K562 (cell line): ENCODE measurements at regions not wholly inside any gene's neighbourhood (a gene's known extent, or its start where the extent isn't known, plus 50 kb on each side); places are given as distances from the start of the nearest gene placed in this dataset.
A peak's percentile ranks its signal among the peaks of the same experiment; 100 is the strongest.

ENCODE experiments used
- ATAC-seq: fragments of 200-7000 bp; cut with Tn5 transposase; 3 replicates; pipeline ENCODE4 v1.9.1; 2020; ENCODE audit warnings: moderate library complexity
- BruUV-seq: library from RNA; stranded (reverse); fragments of 400-500 nt; replicated peaks from 2 replicates; lab custom pipeline; 2021; lab: Mats Ljungman, UMichigan
- CTCF ChIA-PET: fragments of 300-600 bp; formaldehyde crosslinking; extraction: SDS; loops from one replicate; lab custom pipeline; 2021; ENCODE audit warnings: low intra/inter-chr PET ratio; lab: Yijun Ruan, JAX
- POLR2A ChIA-PET: fragments of 300-600, 350-650 bp; sonication (Branson Sonifier 250); formaldehyde crosslinking; extraction: SDS; loops from one replicate; lab custom pipeline; 2021; ENCODE audit warnings: antibody characterized with exemption, inconsistent platforms; lab: Yijun Ruan, JAX
- DNase-seq, 4 experiments: peaks; one replicate each; pipeline versions ENCODE4 v3.0.0 to v3.0.0-alpha.2; 2011 to 2018; ENCODE audit warnings: low spot score in 3 of 4, mixed read lengths in 3 of 4; ENCODE audit errors: extremely low read depth in 1 of 4
- FAIRE-seq: peaks from 2 replicates; lab custom pipeline; 2011; peaks lifted over from hg19 to GRCh38; lab: Jason Lieb, UNC
- H2AFZ ChIP-seq: 2 replicates; pipeline ENCODE4 v1.6.0; 2011; ENCODE audit warnings: low read depth, low read length, control low read depth, inconsistent platforms
- H3K27ac ChIP-seq: fragments of 200-600 bp; 3 replicates; pipeline ENCODE4 v1.8.0; 2011; ENCODE audit warnings: low read depth, mild to moderate bottlenecking, control low read depth, inconsistent platforms, low read length, moderate library complexity, mixed read lengths; ENCODE audit errors: extremely low read depth
- H3K27me3 ChIP-seq, 2 experiments: fragments of 300-600 bp in 1 of 2; 2 replicates in 1 of 2; 3 replicates in 1 of 2; pipeline versions ENCODE4 v1.6.0 to v1.8.0; 2011; ENCODE audit warnings: inconsistent platforms in 2 of 2, low read length in 2 of 2, mild to moderate bottlenecking in 1 of 2, mixed read lengths in 1 of 2, moderate library complexity in 1 of 2; ENCODE audit not compliant: control insufficient read depth in 2 of 2, insufficient read depth in 2 of 2
- H3K36me3 ChIP-seq: fragments of 300-600 bp; 3 replicates; pipeline ENCODE4 v1.8.0; 2011; ENCODE audit warnings: mild to moderate bottlenecking, low read length, inconsistent platforms; ENCODE audit not compliant: control insufficient read depth, insufficient read depth
- H3K4me1 ChIP-seq, 2 experiments: fragments of 200-600 bp in 1 of 2; replicated peaks in 1 of 2; 2 replicates in 1 of 2; 3 replicates in 1 of 2; pipeline versions ENCODE4 v1.5.1 to v1.8.0; 2011; ENCODE audit warnings: inconsistent platforms in 2 of 2, low read length in 2 of 2, mild to moderate bottlenecking in 1 of 2, mixed read lengths in 1 of 2, moderate library complexity in 1 of 2; ENCODE audit not compliant: control insufficient read depth in 2 of 2, insufficient read depth in 2 of 2
- H3K4me2 ChIP-seq: 2 replicates; pipeline ENCODE4 v1.6.1; 2011; ENCODE audit warnings: low read length, control low read depth, inconsistent platforms, mixed read lengths; ENCODE audit not compliant: insufficient read depth
- H3K4me3 ChIP-seq: fragments of 200-600 bp; sonication (generic), shearing (Covaris generic); 2 replicates; pipeline ENCODE4 v1.5.1; 2016; ENCODE audit warnings: control low read depth, inconsistent platforms
- H3K79me2 ChIP-seq: fragments of 200-600 bp; 3 replicates; pipeline ENCODE4 v1.8.0; 2011; ENCODE audit warnings: low read length, inconsistent platforms; ENCODE audit not compliant: control insufficient read depth, insufficient read depth
- H3K9ac ChIP-seq, 2 experiments: 2 replicates each; pipeline versions ENCODE4 v1.6.0 to v1.6.1; 2011; ENCODE audit warnings: low read depth in 2 of 2, low read length in 2 of 2, control low read depth in 1 of 2, inconsistent platforms in 1 of 2, mild to moderate bottlenecking in 1 of 2, mixed read lengths in 1 of 2; ENCODE audit not compliant: insufficient read depth in 1 of 2
- H3K9me1 ChIP-seq: one replicate; pipeline ENCODE4 v1.6.0; 2011; ENCODE audit warnings: inconsistent platforms, mild to moderate bottlenecking, low read length, moderate library complexity; ENCODE audit not compliant: control insufficient read depth, insufficient read depth
- H3K9me3 ChIP-seq: replicated peaks from 2 replicates; pipeline ENCODE4 v1.5.1; 2011; ENCODE audit warnings: low read depth, low read length, inconsistent platforms; ENCODE audit not compliant: control insufficient read depth, insufficient read depth
- H4K20me1 ChIP-seq: replicated peaks from 2 replicates; pipeline ENCODE4 v1.6.1; 2011; ENCODE audit warnings: low read length, inconsistent platforms, mixed read lengths; ENCODE audit not compliant: control insufficient read depth, insufficient read depth
- BCOR ChIP-seq: fragments of 450-650 bp; IDR thresholded peaks from 2 replicates; pipeline ENCODE4 v1.6.1; 2016
- DACH1 ChIP-seq: fragments of 450-650 bp; IDR thresholded peaks from 2 replicates; pipeline ENCODE4 v1.6.1; 2018; ENCODE audit not compliant: partially characterized antibody
- FOSL1 ChIP-seq: fragments of 200-800 bp; sonication (Bioruptor generic); conservative IDR thresholded peaks from 2 replicates; pipeline ENCODE4 v1.6.1; 2016; ENCODE audit warnings: missing genetic modification characterization, missing compliant biosample characterization
- JUN ChIP-seq, 2 experiments: sonication (generic) in 1 of 2; formaldehyde crosslinking in 1 of 2; IDR thresholded peaks; 2 replicates each; pipeline versions ENCODE4 v1.6.1 to v1.8.0; 2012 to 2022; ENCODE audit warnings: borderline replicate concordance in 2 of 2, mild to moderate bottlenecking in 2 of 2, improper control_type of control experiment in 1 of 2, low read depth in 1 of 2, low read length in 1 of 2, missing genetic modification reagents in 1 of 2
- MAFF ChIP-seq: IDR thresholded peaks from 2 replicates; pipeline ENCODE4 v1.6.1; 2012; ENCODE audit warnings: low read length, improper control_type of control experiment
- PHF8 ChIP-seq: fragments of 200-600 bp; sonication (generic); IDR thresholded peaks from 2 replicates; pipeline ENCODE4 v1.6.1; 2012; ENCODE audit warnings: mixed run types, mild to moderate bottlenecking, inconsistent platforms, low read length, moderate library complexity, borderline replicate concordance
- SRSF3 ChIP-seq: fragments of 200-400 bp; formaldehyde crosslinking; IDR thresholded peaks from 2 replicates; pipeline ENCODE4 v1.6.1; 2016; ENCODE audit warnings: mild to moderate bottlenecking, low read length, moderate library complexity; ENCODE audit not compliant: insufficient read depth
- STAT6 ChIP-seq: sonication (generic); formaldehyde crosslinking; IDR thresholded peaks from 2 replicates; pipeline ENCODE4 v1.8.1; 2023; ENCODE audit warnings: mild to moderate bottlenecking, missing genetic modification reagents
- ZBTB11 ChIP-seq, 3 experiments: fragments of 200-800 bp in 1 of 3; fragments of 250-450 bp in 1 of 3; fragments of 450-650 bp in 1 of 3; sonication (Bioruptor Pico) in 1 of 3; sonication (Bioruptor generic) in 1 of 3; formaldehyde crosslinking in 1 of 3; IDR thresholded peaks; 2 replicates each; pipeline versions ENCODE4 v1.6.1 to v1.8.0; 2016 to 2022; ENCODE audit warnings: mild to moderate bottlenecking in 2 of 3, missing genetic modification characterization in 2 of 3, missing compliant biosample characterization in 1 of 3, moderate library complexity in 1 of 3
- ZEB2 ChIP-seq: fragments of 450-650 bp; IDR thresholded peaks from 2 replicates; pipeline ENCODE4 v1.6.1; 2016
- WGBS: fragments of 100-300 bp; shearing (Covaris generic); methylation state at CpG from one replicate; pipeline ENCODE4 v1.1.6; 2016; ENCODE audit warnings: low coverage, mixed read lengths; ENCODE audit not compliant: insufficient coverage; ENCODE audit errors: missing lambda C conversion rate; 5-methylcytosine and 5-hydroxymethylcytosine counted together
- in situ Hi-C: fragments of 300-500 bp; cut with MboI; formaldehyde crosslinking; loops from 4 replicates; pipeline ENCODE4 v1.15.0; 2018; ENCODE audit warnings: inconsistent platforms, mixed read lengths
- intact Hi-C: fragments of 100-400 bp; cut with micrococcal nuclease; formaldehyde crosslinking; loops from 2 replicates; pipeline ENCODE4 v1.14.2; 2022

DNA sequence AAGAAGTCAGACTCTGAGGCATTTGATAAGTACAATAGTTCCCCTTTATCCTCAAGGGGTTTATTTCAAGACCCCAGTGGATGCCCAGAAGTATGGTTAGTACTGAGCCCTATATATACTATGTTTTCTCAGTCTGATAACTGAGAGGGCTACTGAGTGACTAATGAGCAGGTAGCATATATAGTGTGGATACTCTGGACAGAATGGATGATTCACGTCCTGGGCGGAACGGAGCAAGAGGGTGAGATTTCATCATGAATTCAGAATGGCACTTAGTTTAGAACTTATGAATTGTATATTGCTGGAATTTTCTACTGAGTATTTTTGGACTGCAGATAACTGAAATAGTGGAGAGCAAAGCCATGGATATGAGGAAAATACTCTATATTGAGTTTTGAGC, 457.6 kb downstream of the PLK2 start:
- in situ Hi-C loops (no loop called here), intact Hi-C loops (no loop called here)
- FAIRE-seq (no peak), DNase-seq (no peak), ATAC-seq (no peak)
- no TSS peak for BruUV-seq
- Histone ChIP-seq H3K27me3 (no peaks in the 10 kb centered on the region), H3K4me2 (no peak overlapping the region), H3K9ac (no peak overlapping the region), H3K36me3 (no peaks in the 10 kb centered on the region), H3K4me1 (no peaks in the 10 kb centered on the region), H3K27ac (no peak overlapping the region), H4K20me1 (no peaks in the 10 kb centered on the region), H3K79me2 (no peaks in the 10 kb centered on the region), H2AFZ (no peak overlapping the region), H3K4me3 (no peak overlapping the region), H3K9me1 (no peaks in the 10 kb centered on the region), H3K9me3 (no peaks in the 10 kb centered on the region)
- POLR2A ChIA-PET: no interaction called here
- CTCF ChIA-PET: no interaction called here
- 29% methylated on average over 3 of the region's 3 CpGs for WGBS
- TF ChIP-seq FOSL1 (peak; percentile 26; the same call in 1 of the 2 replicates), STAT6 (CRISPR knock-in tag) (no peak)

- Histone ChIP-seq H3K9me1 (no peaks in the 10 kb centered on the region), H3K4me1 (no peaks in the 10 kb centered on the region), H4K20me1 (no peaks in the 10 kb centered on the region), H3K9me3 (no peaks in the 10 kb centered on the region; the same call in 1 of the 2 replicates), H3K36me3 (no peaks in the 10 kb centered on the region), H3K27me3 (no peaks in the 10 kb centered on the region), H3K27ac (no peak overlapping the region), H3K79me2 (no peaks in the 10 kb centered on the region), H3K4me3 (no peak overlapping the region), H2AFZ (no peak overlapping the region), H3K9ac (no peak overlapping the region), H3K4me2 (no peak overlapping the region)
- 24% methylated on average over 1 of the region's 1 CpG for WGBS
- CTCF ChIA-PET: no interaction called here
- ATAC-seq: no peak
- POLR2A ChIA-PET: no interaction called here
- intact Hi-C loops: no loop called here
- BruUV-seq: no TSS peak
- DNase-seq: no peak
- no peak for FAIRE-seq
- in situ Hi-C loops: no loop called here
- TF ChIP-seq JUN (IDR thresholded peaks at IDR 0.05; ENCODE audit: borderline replicate concordance, low read depth, low read length): no peak
- no peak for TF ChIP-seq JUN (CRISPR knock-in tag; IDR thresholded peaks at IDR 0.05; ENCODE audit: borderline replicate concordance)
- TF ChIP-seq BCOR: no peak
- TF ChIP-seq DACH1: no peak
- no peak for TF ChIP-seq MAFF
- no peak for TF ChIP-seq PHF8
- TF ChIP-seq ZEB2: no peak
- no peak for TF ChIP-seq SRSF3
- TF ChIP-seq ZBTB11 (CRISPR knock-in tag; IDR thresholded peaks at IDR 0.05): no peak
Observed at GRCh38 chr5:57993866-57994265, 466.0 kb downstream of the PLK2 start.
